Ascending aorta (tissue), 2 donors: ENCODE measurements at regions not wholly inside any gene's neighbourhood (a gene's known extent, or its start where the extent isn't known, plus 50 kb on each side); places are given as distances from the start of the nearest gene placed in this dataset.

Experiments used
- DNase-seq, 2 donors: peaks; one replicate each; pipeline ENCODE4 v3.0.0-alpha.2; 2019; ENCODE audit warnings: low spot score in 2 of 2
- H3K27ac ChIP-seq, 2 donors: fragments of 200-600 bp; sonication (generic); one replicate each; pipeline ENCODE4 v1.5.1; 2016 to 2017; ENCODE audit warnings: mild to moderate bottlenecking in 1 of 2
- H3K27me3 ChIP-seq: fragments of 200-600 bp; sonication (generic); one replicate; pipeline ENCODE4 v1.5.1; 2017
- H3K36me3 ChIP-seq, 2 donors: fragments of 200-600 bp; sonication (generic); one replicate each; pipeline ENCODE4 v1.5.1; 2016
- H3K4me1 ChIP-seq, 2 donors: fragments of 200-600 bp; sonication (generic); one replicate each; pipeline ENCODE4 v1.5.1; 2016 to 2017; ENCODE audit warnings: mild to moderate bottlenecking in 1 of 2
- H3K4me3 ChIP-seq, 2 donors: fragments of 200-600 bp; sonication (generic); one replicate each; pipeline ENCODE4 v1.5.1; 2016 to 2017; ENCODE audit warnings: mild to moderate bottlenecking in 1 of 2
- H3K9me3 ChIP-seq, 2 donors: fragments of 200-600 bp; sonication (generic); one replicate each; pipeline ENCODE4 v1.5.1; 2016
- CTCF ChIP-seq, 3 experiments: fragments of 200-600 bp in 2 of 3; fragments of 450-650 bp in 1 of 3; sonication (generic) in 2 of 3; IDR thresholded peaks; one replicate each; pipeline ENCODE4 v1.5.1; 2016 to 2019; ENCODE audit warnings: antibody characterized with exemption in 3 of 3, mild to moderate bottlenecking in 1 of 3, moderate library complexity in 1 of 3
- intact Hi-C: fragments of 100-400 bp; cut with DNase I; formaldehyde crosslinking; loops from one replicate; pipeline ENCODE4 v1.15.1; 2023

- Histone ChIP-seq H3K4me1 (no peaks in the 10 kb centered on the region), H3K4me3 (no peak overlapping the region), H3K27ac (no peak overlapping the region), H3K36me3 (no peaks in the 10 kb centered on the region), H3K9me3 (no peaks in the 10 kb centered on the region), H3K27me3 (no peaks in the 10 kb centered on the region)
- TF ChIP-seq CTCF (IDR thresholded peaks at IDR 0.05), result no peak
- no peak for DNase-seq
- intact Hi-C loops, result no loop called here
These were observed 68.5 kb downstream of the SPATA19 start for GRCh38 chr11:133776671-133777367.

- TF ChIP-seq CTCF (IDR thresholded peaks at IDR 0.05), result no peak
- Histone ChIP-seq H3K9me3 (peaks cover 0 to 6% of the 10 kb centered on the region in 2 donors), H3K27ac (no peak overlapping the region), H3K4me1 (no peaks in the 10 kb centered on the region), H3K36me3 (no peaks in the 10 kb centered on the region), H3K4me3 (no peak overlapping the region), H3K27me3 (no peaks in the 10 kb centered on the region)
- no peak for DNase-seq
- intact Hi-C loops, result no loop called here
These were observed 82.8 kb downstream of the SPATA19 start for GRCh38 chr11:133762538-133762937.

- H3K9me3 ChIP-seq, result peaks cover 0 to 1% of the 10 kb centered on the region in 2 donors
- no peak for TF ChIP-seq CTCF (IDR thresholded peaks at IDR 0.05)
- H3K36me3 ChIP-seq, result no peaks in the 10 kb centered on the region
- no peak for DNase-seq
- H3K4me1 ChIP-seq, result no peaks in the 10 kb centered on the region
- H3K27ac ChIP-seq, result no peak overlapping the region
- no peaks in the 10 kb centered on the region for H3K27me3 ChIP-seq
- H3K4me3 ChIP-seq, result no peak overlapping the region
- intact Hi-C loops, result no loop called here
These were observed 92.2 kb downstream of the SPATA19 start for GRCh38 chr11:133753150-133753549.

GRCh38 chr11:133749841-133750240 is 95.5 kb downstream of the SPATA19 start:
- intact Hi-C loops, result no loop called here
- no peak for DNase-seq
- H3K9me3 ChIP-seq, result no peaks in the 10 kb centered on the region
- no peak overlapping the region for H3K4me3 ChIP-seq
- H3K4me1 ChIP-seq, result no peaks in the 10 kb centered on the region
- no peaks in the 10 kb centered on the region for H3K36me3 ChIP-seq
- no peaks in the 10 kb centered on the region for H3K27me3 ChIP-seq
- no peak for TF ChIP-seq CTCF (IDR thresholded peaks at IDR 0.05)
- no peak overlapping the region for H3K27ac ChIP-seq

- Histone ChIP-seq H3K36me3 (no peaks in the 10 kb centered on the region), H3K4me3 (no peak overlapping the region), H3K9me3 (no peaks in the 10 kb centered on the region), H3K27me3 (no peaks in the 10 kb centered on the region), H3K4me1 (no peaks in the 10 kb centered on the region), H3K27ac (no peak overlapping the region)
- intact Hi-C loops, result no loop called here
- no peak for DNase-seq
- TF ChIP-seq CTCF (IDR thresholded peaks at IDR 0.05), result no peak
These were observed 97.9 kb downstream of the SPATA19 start for GRCh38 chr11:133747409-133747808.
